ENCODE measurements at regions not wholly inside any gene's neighbourhood (a gene's known extent, or its start where the extent isn't known, plus 50 kb on each side); places are given as distances from the start of the nearest gene placed in this dataset.

DNA sequence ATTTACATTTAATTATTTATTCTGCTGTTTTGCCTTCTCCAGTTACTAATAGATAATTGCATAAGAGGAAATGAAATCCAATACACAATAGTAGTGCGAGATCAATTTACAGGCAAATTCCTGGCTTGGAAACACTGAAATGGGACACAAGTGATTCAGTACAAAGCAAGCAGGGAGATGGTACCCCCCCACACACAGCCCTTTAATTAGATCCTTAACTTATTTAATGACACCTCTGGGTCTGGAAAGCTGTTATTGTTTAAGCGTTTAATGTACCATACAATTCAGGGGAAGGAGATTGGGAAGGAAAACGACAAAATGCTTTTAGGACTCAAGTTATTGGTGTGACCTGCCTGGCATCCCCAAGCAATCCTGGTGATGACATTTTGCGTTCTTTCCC lies 318.2 kb downstream of the NPIPA8 start:
- no peak for DNase-seq (ENCODE audit: low spot score)
- in situ Hi-C loops (cut with MboI; ENCODE audit: low sequenced_read_pairs, unreplicated experiment) = no loop called here
- TF ChIP-seq, protein P1, sequence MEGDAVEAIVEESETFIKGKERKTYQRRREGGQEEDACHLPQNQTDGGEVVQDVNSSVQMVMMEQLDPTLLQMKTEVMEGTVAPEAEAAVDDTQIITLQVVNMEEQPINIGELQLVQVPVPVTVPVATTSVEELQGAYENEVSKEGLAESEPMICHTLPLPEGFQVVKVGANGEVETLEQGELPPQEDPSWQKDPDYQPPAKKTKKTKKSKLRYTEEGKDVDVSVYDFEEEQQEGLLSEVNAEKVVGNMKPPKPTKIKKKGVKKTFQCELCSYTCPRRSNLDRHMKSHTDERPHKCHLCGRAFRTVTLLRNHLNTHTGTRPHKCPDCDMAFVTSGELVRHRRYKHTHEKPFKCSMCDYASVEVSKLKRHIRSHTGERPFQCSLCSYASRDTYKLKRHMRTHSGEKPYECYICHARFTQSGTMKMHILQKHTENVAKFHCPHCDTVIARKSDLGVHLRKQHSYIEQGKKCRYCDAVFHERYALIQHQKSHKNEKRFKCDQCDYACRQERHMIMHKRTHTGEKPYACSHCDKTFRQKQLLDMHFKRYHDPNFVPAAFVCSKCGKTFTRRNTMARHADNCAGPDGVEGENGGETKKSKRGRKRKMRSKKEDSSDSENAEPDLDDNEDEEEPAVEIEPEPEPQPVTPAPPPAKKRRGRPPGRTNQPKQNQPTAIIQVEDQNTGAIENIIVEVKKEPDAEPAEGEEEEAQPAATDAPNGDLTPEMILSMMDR (IDR thresholded peaks at IDR 0.05; ENCODE audit: borderline replicate concordance, control extremely low read depth, extremely low read depth, insufficient read depth, missing control alignments) = no peak

DNA sequence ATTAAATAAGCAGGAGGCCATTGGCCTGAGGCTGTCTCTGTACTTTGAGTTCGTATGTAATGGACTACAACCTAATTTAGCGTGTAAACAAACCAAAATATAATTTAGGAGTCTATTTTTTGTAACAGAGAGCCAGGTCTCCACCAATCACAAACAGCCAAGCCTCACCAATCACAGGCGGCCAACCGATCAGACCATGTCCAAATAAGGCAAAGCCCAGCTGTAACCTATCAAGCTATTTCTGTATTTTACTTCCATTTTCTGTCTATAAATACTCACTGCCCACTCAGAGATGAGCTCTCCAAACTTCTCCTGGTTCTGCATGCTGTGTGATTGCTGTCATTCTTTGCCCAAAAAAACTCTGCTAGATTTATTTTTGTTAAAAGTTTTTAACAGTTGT lies 322.7 kb downstream of the NPIPA8 start:
- TF ChIP-seq, protein P1 (IDR thresholded peaks at IDR 0.05; ENCODE audit: borderline replicate concordance, control extremely low read depth, extremely low read depth, insufficient read depth, missing control alignments) = no peak
- in situ Hi-C loops (cut with MboI; ENCODE audit: low sequenced_read_pairs, unreplicated experiment) = no loop called here
- no peak for DNase-seq (ENCODE audit: low spot score)

DNA sequence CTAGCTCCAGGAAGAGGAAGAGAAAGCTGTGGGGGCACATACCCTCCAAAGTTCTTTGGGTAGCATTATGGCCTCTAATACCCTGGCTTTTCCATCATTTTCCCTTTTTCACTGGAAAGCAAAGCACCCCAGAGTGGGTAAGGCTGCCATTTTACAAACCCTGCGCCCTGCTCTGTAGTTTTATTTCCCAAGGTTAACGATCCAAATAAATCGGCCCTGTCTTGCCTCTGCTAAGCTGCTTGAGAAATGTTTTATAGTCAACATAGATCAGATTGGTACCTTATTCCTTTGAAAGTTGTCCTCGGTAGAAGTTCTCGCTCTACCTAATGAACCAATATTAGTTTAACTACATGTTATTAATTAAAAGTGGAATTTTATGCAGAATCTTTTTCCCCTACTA lies 328.2 kb downstream of the NPIPA8 start:
- in situ Hi-C loops (cut with MboI; ENCODE audit: low sequenced_read_pairs, unreplicated experiment) = no loop called here

DNA sequence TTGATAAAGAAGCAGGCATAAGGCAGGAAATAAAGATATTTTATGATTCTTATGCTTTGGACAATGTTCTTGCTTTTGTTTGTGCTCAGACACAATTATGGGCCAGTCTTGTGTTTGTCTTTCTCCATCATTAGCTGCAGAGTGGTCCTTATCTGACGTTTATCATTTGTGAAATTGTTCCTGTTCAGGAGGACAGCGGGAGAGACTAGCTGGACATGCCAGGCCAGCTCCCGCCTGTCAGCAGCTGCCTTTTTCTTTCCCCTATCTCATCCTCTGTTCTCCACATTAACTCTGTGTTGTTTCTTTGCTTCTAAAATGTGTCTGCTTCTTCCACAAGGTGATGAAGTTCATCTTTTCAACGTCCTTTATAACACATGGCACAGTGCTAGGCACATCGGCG lies 333.5 kb downstream of the NPIPA8 start:
- no peak for DNase-seq (ENCODE audit: low spot score)
- TF ChIP-seq, protein P1 (IDR thresholded peaks at IDR 0.05; ENCODE audit: borderline replicate concordance, control extremely low read depth, extremely low read depth, insufficient read depth, missing control alignments) = no peak
- in situ Hi-C loops (cut with MboI; ENCODE audit: low sequenced_read_pairs, unreplicated experiment) = no loop called here

More for the DNA sequence above, 328.2 kb downstream of the NPIPA8 start:
- TF ChIP-seq, protein P1 (IDR thresholded peaks at IDR 0.05; ENCODE audit: borderline replicate concordance, control extremely low read depth, extremely low read depth, insufficient read depth, missing control alignments) = no peak
- DNase-seq (ENCODE audit: low spot score) = no peak

DNA sequence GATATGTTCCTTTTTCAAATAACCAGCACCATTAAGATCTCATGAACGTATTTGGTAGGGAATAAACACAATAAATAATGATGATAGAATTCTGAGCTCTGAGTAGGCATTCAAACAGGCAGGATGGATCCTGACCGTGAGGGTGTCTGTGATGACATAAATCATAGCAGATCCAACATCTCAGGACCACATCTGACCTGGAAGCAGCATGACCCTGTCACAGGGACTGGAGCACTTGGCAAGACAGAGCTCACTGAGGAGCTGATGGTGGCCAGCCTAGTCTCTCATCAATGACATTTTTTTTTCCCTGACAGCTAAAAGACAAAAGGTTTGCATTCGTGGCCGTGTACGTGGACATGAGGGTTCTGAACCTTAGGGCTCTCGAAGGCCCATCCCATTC lies 337.5 kb downstream of the NPIPA8 start:
- TF ChIP-seq, protein P1 (IDR thresholded peaks at IDR 0.05; ENCODE audit: borderline replicate concordance, control extremely low read depth, extremely low read depth, insufficient read depth, missing control alignments) = no peak
- no peak for DNase-seq (ENCODE audit: low spot score)
- in situ Hi-C loops (cut with MboI; ENCODE audit: low sequenced_read_pairs, unreplicated experiment) = no loop called here

DNA sequence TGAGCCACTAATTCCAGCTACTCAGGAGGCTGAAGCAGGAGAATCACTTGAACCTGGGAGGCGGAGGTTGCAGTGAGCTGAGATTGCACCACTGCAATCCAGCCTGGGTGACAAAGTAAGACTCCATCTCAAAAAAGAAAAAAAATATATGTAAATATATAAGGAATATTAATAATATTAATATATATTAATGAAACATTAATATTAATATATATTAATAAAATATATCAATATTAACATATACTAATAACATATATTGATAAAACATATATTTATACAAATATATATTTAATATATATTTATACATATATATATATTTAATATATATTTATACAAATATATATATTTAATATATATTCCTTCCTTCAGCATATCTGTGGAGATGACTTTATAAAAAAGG lies 338.0 kb downstream of the NPIPA8 start:
- in situ Hi-C loops (cut with MboI; ENCODE audit: low sequenced_read_pairs, unreplicated experiment) = no loop called here
- no peak for DNase-seq (ENCODE audit: low spot score)
- TF ChIP-seq, protein P1 (IDR thresholded peaks at IDR 0.05; ENCODE audit: borderline replicate concordance, control extremely low read depth, extremely low read depth, insufficient read depth, missing control alignments) = no peak

DNA sequence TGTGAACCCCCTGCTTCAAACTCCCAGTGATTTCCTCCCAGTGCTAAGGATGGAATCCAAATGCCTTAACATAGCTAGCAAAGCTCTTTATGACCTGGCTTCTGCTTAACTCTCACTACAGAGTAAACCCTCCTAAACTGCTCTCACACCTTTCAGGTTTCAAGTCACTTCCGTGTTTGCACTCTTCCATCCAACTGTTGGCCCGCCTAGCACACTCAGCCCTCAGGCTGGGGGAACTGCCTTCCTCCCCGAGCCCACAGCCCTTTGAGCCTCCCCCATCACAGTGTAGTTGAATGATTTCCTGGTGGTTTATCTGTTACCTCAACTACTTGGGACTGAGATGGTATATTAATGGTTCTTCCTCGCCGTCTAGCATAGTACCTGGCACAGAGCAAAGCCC lies 342.5 kb downstream of the NPIPA8 start:
- in situ Hi-C loops (cut with MboI; ENCODE audit: low sequenced_read_pairs, unreplicated experiment) = no loop called here
- no peak for DNase-seq (ENCODE audit: low spot score)
- TF ChIP-seq, protein P1 (IDR thresholded peaks at IDR 0.05; ENCODE audit: borderline replicate concordance, control extremely low read depth, extremely low read depth, insufficient read depth, missing control alignments) = no peak

Measured in GM13976 (cell line).